ENCODE measurements at regions not wholly inside any gene's neighbourhood (a gene's known extent, or its start where the extent isn't known, plus 50 kb on each side); places are given as distances from the start of the nearest gene placed in this dataset.

GRCh38 chr13:105527127-105527526 lies 1008.3 kb downstream of the EFNB2 start:
- DNase-seq (ENCODE audit: low spot score): no peak

DNA sequence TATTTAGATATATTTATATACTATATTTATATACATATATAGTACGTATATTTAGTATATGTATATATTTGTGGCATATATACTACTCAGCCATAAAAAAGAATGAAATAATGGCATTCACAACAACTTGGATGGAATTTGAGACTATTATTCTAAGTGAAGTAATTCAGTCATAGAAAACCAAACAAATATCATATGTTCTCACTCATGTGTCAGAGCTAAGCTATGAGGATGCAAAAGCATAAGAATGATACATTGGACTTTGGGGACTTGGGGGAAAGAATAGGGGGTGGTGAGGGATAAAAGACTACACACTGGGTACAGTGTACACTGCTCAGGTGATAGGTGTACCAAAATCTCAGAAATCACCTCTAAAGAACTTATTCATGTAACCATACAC lies 1015.7 kb downstream of the EFNB2 start:
- no peak for DNase-seq (ENCODE audit: low spot score)

DNA sequence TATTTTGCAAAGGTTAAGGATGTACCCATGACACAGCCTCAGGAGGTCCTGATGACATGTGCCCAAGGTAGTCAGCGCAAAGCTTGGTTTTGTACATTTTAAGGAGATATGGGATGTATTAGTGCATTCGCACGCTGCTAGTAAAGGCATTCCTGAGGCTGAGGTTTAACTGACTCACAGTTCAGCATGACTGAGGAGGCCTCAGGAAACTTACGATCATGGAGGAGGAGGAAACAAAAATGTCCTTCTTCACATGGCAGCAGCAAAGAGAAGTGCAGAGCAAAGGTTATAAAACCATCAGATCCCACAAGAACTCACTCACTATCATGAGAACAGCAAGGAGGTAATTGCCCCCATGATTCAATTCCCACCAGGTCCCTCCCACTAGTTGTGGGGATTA lies 1017.4 kb downstream of the EFNB2 start:
- DNase-seq (ENCODE audit: low spot score): no peak

DNA sequence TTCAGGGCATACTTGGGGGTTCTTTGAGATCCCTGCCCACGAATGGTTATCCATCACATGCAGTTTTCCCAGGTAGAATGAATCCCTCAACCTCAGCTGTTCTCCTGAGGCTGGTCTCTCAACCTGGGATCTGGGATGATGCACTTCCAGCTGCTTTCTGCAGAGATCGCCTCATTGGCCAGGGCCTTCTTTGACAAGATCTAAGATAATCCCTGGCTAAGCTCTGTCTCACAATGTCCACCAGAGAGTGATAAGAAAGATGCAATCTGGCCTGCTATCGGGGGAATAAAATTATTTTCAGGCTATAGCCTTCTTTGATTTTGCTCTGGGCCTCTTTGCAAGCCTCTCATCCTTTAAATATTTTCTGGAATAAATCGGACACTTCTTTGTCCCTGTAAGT lies 1021.1 kb downstream of the EFNB2 start:
- no peak for DNase-seq (ENCODE audit: low spot score)

- DNase-seq (ENCODE audit: low spot score): no peak
Observed at GRCh38 chr13:105513448-105513847, 1022.0 kb downstream of the EFNB2 start.

GRCh38 chr13:105509981-105510762 lies 1025.3 kb downstream of the EFNB2 start:
- no peak for DNase-seq (ENCODE audit: low spot score)

- no peak for DNase-seq (ENCODE audit: low spot score)
Observed at GRCh38 chr13:105506463-105506862, 1029.0 kb downstream of the EFNB2 start.

- no peak for DNase-seq (ENCODE audit: low spot score)
Observed at GRCh38 chr13:105502193-105502592, 1033.3 kb downstream of the EFNB2 start.

- no peak for DNase-seq (ENCODE audit: low spot score)
Observed at GRCh38 chr13:105497597-105497996, 1037.9 kb downstream of the EFNB2 start.

GRCh38 chr13:105492216-105492615 lies 1043.2 kb downstream of the EFNB2 start:
- DNase-seq (ENCODE audit: low spot score): no peak

DNA sequence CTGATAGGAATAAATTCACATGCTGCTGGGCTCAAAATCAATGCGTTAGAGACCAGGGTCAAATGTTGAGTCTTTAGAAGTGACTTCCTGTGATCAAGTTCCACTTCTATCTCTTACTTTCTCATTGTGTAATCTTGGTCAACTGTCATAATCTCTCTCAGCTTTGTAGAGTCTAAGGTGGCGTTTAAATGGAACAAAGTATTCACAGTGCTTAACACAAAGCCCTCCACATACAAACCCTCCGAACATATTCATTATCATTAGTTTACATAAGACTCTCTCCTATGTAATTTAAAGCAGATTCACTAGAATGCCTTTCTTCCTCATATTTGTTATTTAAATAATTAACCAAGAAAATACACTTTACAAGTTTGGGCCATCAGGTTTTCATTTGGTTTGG lies 1044.1 kb downstream of the EFNB2 start:
- no peak for DNase-seq (ENCODE audit: low spot score)

GRCh38 chr13:105485081-105485480 lies 1050.4 kb downstream of the EFNB2 start:
- DNase-seq (ENCODE audit: low spot score): no peak

DNA sequence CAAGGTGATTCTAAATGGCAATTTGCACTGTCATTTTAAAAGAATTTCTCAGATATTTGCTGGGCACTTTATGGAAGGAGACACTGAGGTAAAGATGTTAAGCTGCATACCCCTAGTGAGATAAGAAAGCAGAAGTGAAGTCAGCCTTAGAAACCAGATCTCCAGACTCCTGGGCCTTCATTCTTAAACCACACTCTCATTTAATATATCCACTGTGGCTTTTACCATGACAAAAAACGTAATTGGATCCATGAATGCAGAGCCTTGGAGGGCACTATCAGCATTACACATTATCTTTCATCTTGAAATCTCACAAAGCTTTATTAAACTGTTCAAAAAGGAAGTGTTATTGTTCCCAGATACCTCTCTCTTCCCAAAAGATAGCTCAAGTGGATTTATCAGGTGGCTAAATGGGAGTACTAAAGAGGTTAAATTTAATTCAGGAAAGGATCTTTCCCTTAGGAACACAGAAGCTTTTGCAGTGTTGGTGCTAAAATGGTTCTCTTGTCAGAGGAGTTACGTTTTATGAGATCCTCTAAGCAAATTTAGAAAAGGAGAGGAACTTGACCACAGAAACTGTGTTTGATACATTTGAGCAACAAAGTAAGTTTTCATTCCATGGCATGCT lies 1060.4 kb downstream of the EFNB2 start:
- DNase-seq (ENCODE audit: low spot score): no peak

- no peak for DNase-seq (ENCODE audit: low spot score)
Observed at GRCh38 chr13:105471673-105472072, 1063.8 kb downstream of the EFNB2 start.

GRCh38 chr13:105466376-105466775 lies 1069.1 kb downstream of the EFNB2 start:
- no peak for DNase-seq (ENCODE audit: low spot score)

DNA sequence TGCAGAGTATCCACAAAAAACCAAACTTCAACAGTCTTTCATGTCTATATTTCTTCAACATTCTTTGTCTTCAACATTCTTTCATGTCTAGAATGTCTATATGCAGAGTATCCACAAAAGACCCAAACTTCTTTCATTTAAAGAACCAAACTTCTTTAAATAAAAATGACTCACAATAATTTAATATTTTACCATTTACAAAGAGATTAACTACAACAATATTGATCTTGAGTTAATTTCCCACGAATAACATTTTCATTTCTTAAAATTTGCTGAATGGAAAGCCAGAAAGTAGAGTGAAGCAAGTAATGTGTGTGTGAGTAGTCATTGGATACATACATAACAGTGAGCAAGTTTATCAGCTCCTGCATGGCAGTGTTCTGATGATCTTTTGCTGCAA lies 1069.7 kb downstream of the EFNB2 start, which contains the start of gene DAOA:
TSS of gene DAOA (plus strand) at position 301 of the 400 bp plus-strand sequence.
- DNase-seq (ENCODE audit: low spot score): no peak

GRCh38 chr13:105465251-105465650 lies 1070.2 kb downstream of the EFNB2 start:
- no peak for DNase-seq (ENCODE audit: low spot score)

- no peak for DNase-seq (ENCODE audit: low spot score)
Observed at GRCh38 chr13:105464249-105464648, 1071.2 kb downstream of the EFNB2 start.

DNA sequence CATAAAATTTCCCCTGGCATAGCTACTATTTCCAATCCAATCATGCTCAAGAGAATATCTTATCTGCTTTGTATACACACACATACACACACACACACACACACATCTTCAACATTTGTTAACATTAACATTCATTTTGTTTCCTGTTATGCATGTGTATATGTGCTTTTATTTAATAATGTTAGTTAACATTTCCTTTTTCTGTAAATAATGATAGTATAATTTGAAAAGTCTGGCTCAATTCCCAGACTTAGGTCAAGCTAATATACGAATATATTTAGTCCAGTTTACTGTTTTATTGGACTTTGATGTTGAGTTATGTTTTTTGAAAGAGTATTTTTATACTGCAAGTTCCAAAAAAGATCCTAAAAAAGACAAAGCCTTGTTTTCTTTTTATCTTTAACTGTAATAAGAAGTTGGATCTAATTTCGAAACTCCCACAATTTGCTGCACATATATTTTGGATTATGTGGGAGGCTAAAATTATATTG lies 1072.4 kb downstream of the EFNB2 start:
- DNase-seq (ENCODE audit: low spot score): no peak

GRCh38 chr13:105462098-105462497 lies 1073.4 kb downstream of the EFNB2 start:
- no peak for DNase-seq (ENCODE audit: low spot score)

GRCh38 chr13:105452895-105453294 lies 1082.6 kb downstream of the EFNB2 start:
- no peak for DNase-seq (ENCODE audit: low spot score)

DNA sequence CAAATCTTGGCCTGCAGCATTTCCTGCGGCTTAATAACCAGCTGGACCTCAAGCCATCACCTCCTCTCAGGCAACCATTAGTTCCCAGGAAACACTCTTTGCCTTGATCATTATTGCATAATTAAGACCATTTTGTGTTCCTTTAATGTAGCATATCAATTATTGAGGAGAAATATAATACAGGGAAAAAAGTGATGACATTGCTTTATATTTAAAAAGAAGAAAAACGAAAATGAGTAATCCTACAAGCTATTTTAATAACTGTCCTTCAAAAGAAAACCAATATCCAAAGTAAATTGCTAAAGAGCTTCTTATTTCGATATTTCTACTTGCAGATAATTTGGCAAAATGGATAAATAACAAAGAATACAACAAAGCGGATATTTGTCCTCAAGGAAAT lies 1084.7 kb downstream of the EFNB2 start:
- DNase-seq (ENCODE audit: low spot score): no peak

GRCh38 chr13:105448811-105449210 lies 1086.7 kb downstream of the EFNB2 start:
- no peak for DNase-seq (ENCODE audit: low spot score)

DNA sequence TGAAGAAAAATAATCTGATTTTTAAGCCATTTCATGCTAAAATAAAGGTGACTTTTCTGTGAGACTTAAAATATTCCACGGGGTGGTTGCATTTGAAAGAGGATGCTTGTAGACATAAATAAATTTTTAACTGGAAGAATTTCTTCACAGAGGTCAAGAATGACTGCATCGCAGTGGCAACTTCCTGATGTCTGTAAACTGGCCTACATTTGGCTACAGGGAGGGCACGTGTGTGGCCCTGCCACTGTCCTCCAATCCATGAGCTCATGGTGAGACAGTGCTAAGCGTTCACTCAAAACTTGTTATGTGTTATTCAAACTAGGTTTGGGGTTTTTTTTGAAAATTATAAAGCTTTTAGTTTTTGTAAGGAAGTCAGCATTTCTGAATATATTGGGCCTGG lies 1089.3 kb downstream of the EFNB2 start:
- no peak for DNase-seq (ENCODE audit: low spot score)

Measured in cerebellar cortex (tissue), 1 donor.